ENCODE measurements at regions not wholly inside any gene's neighbourhood (a gene's known extent, or its start where the extent isn't known, plus 50 kb on each side); places are given as distances from the start of the nearest gene placed in this dataset.
"Not testable (repeated sequence)": the region's sequence is repeated elsewhere in the genome, so short reads cannot be mapped to it uniquely, and the experiment has no call there.

- no peak for DNase-seq (ENCODE audit: extremely low read depth, low read depth)
- H3K4me3 ChIP-seq (replicated peaks; ENCODE audit: low read depth, low read length), result no peak overlapping the region
- TF ChIP-seq CTCF (IDR thresholded peaks at IDR 0.05; ENCODE audit: low read depth, low read length, missing control alignments), result no peak
Measured at GRCh38 chr5:125683669-125684068, 739.5 kb upstream of the GRAMD2B start.

GRCh38 chr5:125685771-125686170 lies 737.4 kb upstream of the GRAMD2B start:
- H3K4me3 ChIP-seq (replicated peaks; ENCODE audit: low read depth, low read length), result no peak overlapping the region
- DNase-seq (ENCODE audit: extremely low read depth, low read depth), result no peak
- no peak for TF ChIP-seq CTCF (IDR thresholded peaks at IDR 0.05; ENCODE audit: low read depth, low read length, missing control alignments)

GRCh38 chr5:125691738-125692530 lies 731.3 kb upstream of the GRAMD2B start:
- not testable (repeated sequence) for H3K4me3 ChIP-seq (replicated peaks; ENCODE audit: low read depth, low read length); DNase-seq (ENCODE audit: extremely low read depth, low read depth)

- peak; percentile 75 for DNase-seq (ENCODE audit: extremely low read depth, low read depth)
- H3K4me3 ChIP-seq (replicated peaks; ENCODE audit: low read depth, low read length), result no peak overlapping the region
- TF ChIP-seq CTCF (IDR thresholded peaks at IDR 0.05; ENCODE audit: low read depth, low read length, missing control alignments), result no peak
Measured at GRCh38 chr5:125695996-125696655, 727.1 kb upstream of the GRAMD2B start.

GRCh38 chr5:125696762-125697161 lies 726.4 kb upstream of the GRAMD2B start:
- no peak for TF ChIP-seq CTCF (IDR thresholded peaks at IDR 0.05; ENCODE audit: low read depth, low read length, missing control alignments)
- peak; percentile 91 for DNase-seq (ENCODE audit: extremely low read depth, low read depth)
- H3K4me3 ChIP-seq (replicated peaks; ENCODE audit: low read depth, low read length), result no peak overlapping the region

GRCh38 chr5:125698420-125698819 lies 724.8 kb upstream of the GRAMD2B start:
- H3K4me3 ChIP-seq (replicated peaks; ENCODE audit: low read depth, low read length), result no peak overlapping the region
- no peak for TF ChIP-seq CTCF (IDR thresholded peaks at IDR 0.05; ENCODE audit: low read depth, low read length, missing control alignments)
- no peak for DNase-seq (ENCODE audit: extremely low read depth, low read depth)

GRCh38 chr5:125699860-125700259 lies 723.3 kb upstream of the GRAMD2B start:
- no peak for DNase-seq (ENCODE audit: extremely low read depth, low read depth)
- TF ChIP-seq CTCF (IDR thresholded peaks at IDR 0.05; ENCODE audit: low read depth, low read length, missing control alignments), result no peak
- no peak overlapping the region for H3K4me3 ChIP-seq (replicated peaks; ENCODE audit: low read depth, low read length)
